Neural progenitor cell (in vitro differentiated cells): ENCODE measurements at regions not wholly inside any gene's neighbourhood (a gene's known extent, or its start where the extent isn't known, plus 50 kb on each side); places are given as distances from the start of the nearest gene placed in this dataset.

Experiments used
- CTCF ChIP-seq: fragments of 200-600 bp; sonication (generic); IDR thresholded peaks from 2 replicates; pipeline ENCODE4 v1.5.1; 2017; ENCODE audit warnings: antibody characterized with exemption, mild to moderate bottlenecking
- EZH2 ChIP-seq: fragments of 200-600 bp; sonication (generic); IDR thresholded peaks from 2 replicates; pipeline ENCODE4 v1.6.1; 2017; ENCODE audit warnings: antibody characterized with exemption, mild to moderate bottlenecking, moderate library complexity
- EZH2phosphoT487 ChIP-seq: fragments of 200-600 bp; sonication (generic); IDR thresholded peaks from 2 replicates; pipeline ENCODE4 v1.6.1; 2017; ENCODE audit warnings: antibody characterized with exemption

GRCh38 chr12:45565590-45565989, 163.9 kb upstream of the ARID2 start:
- TF ChIP-seq EZH2phosphoT487: no peak
- no peak for TF ChIP-seq CTCF
- no peak for TF ChIP-seq EZH2
